ENCODE measurements at regions not wholly inside any gene's neighbourhood (a gene's known extent, or its start where the extent isn't known, plus 50 kb on each side); places are given as distances from the start of the nearest gene placed in this dataset.

DNA sequence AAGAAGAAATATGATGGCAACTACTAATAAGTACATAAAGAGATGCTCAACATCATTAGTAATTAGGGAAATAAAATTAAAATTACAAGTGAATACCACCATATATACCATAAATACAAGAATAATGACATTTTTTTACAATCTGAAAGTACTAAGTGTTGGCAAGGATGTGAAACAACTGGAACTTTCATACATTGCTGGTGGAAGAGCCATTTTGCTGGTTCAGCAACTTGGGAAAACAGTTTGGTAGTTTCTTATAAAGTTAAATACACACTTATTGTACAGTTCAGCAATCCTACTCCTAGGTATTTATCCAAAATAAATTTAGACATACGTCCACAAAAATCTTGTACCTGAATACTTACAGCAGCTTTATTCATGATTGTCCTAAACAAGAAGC lies 192.9 kb downstream of the CARTPT start:
- H3K4me3 ChIP-seq (ENCODE audit: low read depth, low read length), result no peak overlapping the region
- TF ChIP-seq CTCF (IDR thresholded peaks at IDR 0.05; ENCODE audit: borderline replicate concordance, insufficient read depth, low read depth, low read length), result no peak

DNA sequence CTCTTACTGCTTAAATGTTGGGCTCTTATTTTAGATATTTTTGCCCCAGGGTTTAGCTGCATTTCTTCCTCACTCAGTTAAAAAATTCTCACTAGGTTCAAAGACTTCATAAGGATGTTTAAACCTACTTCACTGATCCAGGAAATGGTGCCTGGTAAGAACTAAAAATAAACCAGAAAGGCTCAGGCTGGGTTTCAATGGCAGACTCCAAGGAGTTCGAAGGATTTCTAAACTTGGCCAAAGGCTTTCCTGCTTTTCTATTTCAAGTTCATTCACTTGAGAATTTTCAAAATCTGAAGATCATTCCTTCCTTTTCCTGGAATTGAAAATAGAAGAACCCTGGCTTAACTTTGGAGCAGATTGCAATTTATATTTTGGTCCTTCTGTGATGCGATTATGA lies 193.0 kb upstream of the MAP1B start:
- H3K4me3 ChIP-seq (ENCODE audit: low read depth, low read length), result no peak overlapping the region
- no peak for TF ChIP-seq CTCF (IDR thresholded peaks at IDR 0.05; ENCODE audit: borderline replicate concordance, insufficient read depth, low read depth, low read length)

DNA sequence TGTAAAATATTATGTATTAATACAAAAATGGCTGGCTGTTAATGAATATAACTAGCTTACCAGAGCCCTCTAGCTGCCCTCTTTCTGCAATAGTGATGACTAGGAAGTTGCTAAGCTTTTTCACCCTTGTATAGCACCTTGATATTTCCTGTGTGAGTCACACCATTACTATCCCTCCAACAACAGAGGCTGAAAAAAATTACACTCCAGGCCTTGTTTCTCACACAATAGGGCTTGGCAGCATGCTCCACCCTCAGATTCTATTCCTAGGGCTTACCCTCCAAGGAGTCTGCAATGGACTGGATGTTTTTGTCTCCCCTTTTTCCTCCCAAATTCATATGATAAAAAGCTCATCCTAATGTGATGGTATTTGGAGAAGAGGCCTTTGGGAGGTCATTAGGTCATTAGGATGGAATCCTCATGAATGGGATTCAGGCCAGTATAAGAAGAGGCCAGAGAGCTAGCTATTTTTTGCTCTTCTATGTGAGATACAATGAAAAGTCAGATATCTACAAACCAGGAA lies 184.6 kb upstream of the MAP1B start:
- no peak for TF ChIP-seq CTCF (IDR thresholded peaks at IDR 0.05; ENCODE audit: borderline replicate concordance, insufficient read depth, low read depth, low read length)
- H3K4me3 ChIP-seq (ENCODE audit: low read depth, low read length), result no peak overlapping the region

DNA sequence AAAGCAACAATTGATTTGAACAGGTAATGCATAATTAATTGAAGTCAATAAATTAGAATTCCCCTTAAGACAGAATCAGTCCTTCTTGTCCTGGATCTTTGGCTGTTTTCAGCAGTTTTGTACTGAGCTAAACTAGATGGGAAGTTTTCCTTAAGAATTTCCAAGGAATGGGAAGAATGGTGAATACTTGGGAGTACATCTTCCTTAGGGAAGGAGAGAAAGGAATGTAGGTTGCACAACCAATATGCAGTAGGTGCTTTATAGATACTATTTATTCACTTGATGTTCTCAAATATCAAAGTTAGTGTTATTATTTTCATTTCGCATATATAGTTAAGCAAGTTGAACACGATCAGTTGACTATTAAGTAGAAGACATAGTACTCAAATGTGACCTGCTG lies 183.5 kb upstream of the MAP1B start:
- TF ChIP-seq CTCF (IDR thresholded peaks at IDR 0.05; ENCODE audit: borderline replicate concordance, insufficient read depth, low read depth, low read length), result no peak
- H3K4me3 ChIP-seq (ENCODE audit: low read depth, low read length), result no peak overlapping the region

- TF ChIP-seq CTCF (IDR thresholded peaks at IDR 0.05; ENCODE audit: borderline replicate concordance, insufficient read depth, low read depth, low read length), result no peak
- H3K4me3 ChIP-seq (ENCODE audit: low read depth, low read length), result no peak overlapping the region
Observed at GRCh38 chr5:71924325-71924724, 182.9 kb upstream of the MAP1B start.

GRCh38 chr5:71924980-71925379 lies 182.3 kb upstream of the MAP1B start:
- TF ChIP-seq CTCF (IDR thresholded peaks at IDR 0.05; ENCODE audit: borderline replicate concordance, insufficient read depth, low read depth, low read length), result no peak
- no peak overlapping the region for H3K4me3 ChIP-seq (ENCODE audit: low read depth, low read length)

- no peak for TF ChIP-seq CTCF (IDR thresholded peaks at IDR 0.05; ENCODE audit: borderline replicate concordance, insufficient read depth, low read depth, low read length)
Observed at GRCh38 chr5:71925608-71926091, 181.6 kb upstream of the MAP1B start.

More at GRCh38 chr5:71925608-71926091, 181.6 kb upstream of the MAP1B start:
- no peak overlapping the region for H3K4me3 ChIP-seq (ENCODE audit: low read depth, low read length)
